Endodermal cell (in vitro differentiated cells): ENCODE measurements at regions not wholly inside any gene's neighbourhood (a gene's known extent, or its start where the extent isn't known, plus 50 kb on each side); places are given as distances from the start of the nearest gene placed in this dataset.

Source experiments
- DNase-seq: peaks from one replicate; pipeline ENCODE4 v3.0.0-alpha.2; 2017
- H3K27ac ChIP-seq: 2 replicates; pipeline ENCODE4 v1.5.1; 2013; ENCODE audit warnings: mild to moderate bottlenecking, low read depth, low read length, moderate library complexity
- H3K27me3 ChIP-seq: 2 replicates; pipeline ENCODE4 v1.6.1; 2013; ENCODE audit warnings: mild to moderate bottlenecking, low read length, moderate library complexity; ENCODE audit not compliant: insufficient read depth, control insufficient read depth, poor library complexity, severe bottlenecking
- H3K36me3 ChIP-seq: 2 replicates; pipeline ENCODE4 v1.7.0; 2013; ENCODE audit warnings: mild to moderate bottlenecking, low read length, moderate library complexity; ENCODE audit not compliant: control insufficient read depth, insufficient read depth
- H3K4me1 ChIP-seq: one replicate; pipeline ENCODE4 v1.7.0; 2013; ENCODE audit warnings: low read length; ENCODE audit not compliant: control insufficient read depth, insufficient read depth
- H3K4me3 ChIP-seq: 2 replicates; pipeline ENCODE4 v1.5.1; 2013; ENCODE audit warnings: mild to moderate bottlenecking, low read length, moderate library complexity
- H3K9ac ChIP-seq: 2 replicates; pipeline ENCODE4 v1.6.1; 2013; ENCODE audit warnings: mild to moderate bottlenecking, low read length, moderate library complexity; ENCODE audit not compliant: poor library complexity, severe bottlenecking; ENCODE audit errors: extremely low read depth
- H3K9me3 ChIP-seq: 2 replicates; pipeline ENCODE4 v1.6.1; 2013; ENCODE audit warnings: mild to moderate bottlenecking, low read length, moderate library complexity; ENCODE audit not compliant: control insufficient read depth
- H3K27ac Mint-ChIP-seq: 2 replicates; pipeline ENCODE4 v1.8.0; 2020; ENCODE audit warnings: mixed read lengths
- H3K27me3 Mint-ChIP-seq: 2 replicates; pipeline ENCODE4 v1.8.0; 2021; ENCODE audit warnings: mild to moderate bottlenecking, mixed read lengths; ENCODE audit not compliant: insufficient read depth
- H3K36me3 Mint-ChIP-seq: 2 replicates; pipeline ENCODE4 v1.8.0; 2020; ENCODE audit warnings: low read depth, mixed read lengths
- H3K4me1 Mint-ChIP-seq: 2 replicates; pipeline ENCODE4 v1.8.0; 2020; ENCODE audit warnings: mixed read lengths
- H3K4me3 Mint-ChIP-seq: 2 replicates; pipeline ENCODE4 v1.8.0; 2020; ENCODE audit warnings: mild to moderate bottlenecking, moderate library complexity, mixed read lengths
- H3K9me3 Mint-ChIP-seq: 2 replicates; pipeline ENCODE4 v1.8.0; 2020; ENCODE audit warnings: mild to moderate bottlenecking, mixed read lengths
- WGBS, 2 experiments: methylation state at CpG; one replicate each; pipeline versions ENCODE4 v1.1.5 to v1.1.7; 2013; ENCODE audit warnings: missing lambda C conversion rate in 2 of 2, mixed read lengths in 1 of 2; ENCODE audit not compliant: insufficient coverage in 1 of 2, insufficient read length in 1 of 2; 5-methylcytosine and 5-hydroxymethylcytosine counted together
- TF ChIP-seq, protein P1 (sequence below): fragments of 200-600 bp; sonication (generic); conservative IDR thresholded peaks from 2 replicates; pipeline ENCODE4 v1.5.0; 2021; ENCODE audit warnings: antibody characterized with exemption, mild to moderate bottlenecking

DNA sequence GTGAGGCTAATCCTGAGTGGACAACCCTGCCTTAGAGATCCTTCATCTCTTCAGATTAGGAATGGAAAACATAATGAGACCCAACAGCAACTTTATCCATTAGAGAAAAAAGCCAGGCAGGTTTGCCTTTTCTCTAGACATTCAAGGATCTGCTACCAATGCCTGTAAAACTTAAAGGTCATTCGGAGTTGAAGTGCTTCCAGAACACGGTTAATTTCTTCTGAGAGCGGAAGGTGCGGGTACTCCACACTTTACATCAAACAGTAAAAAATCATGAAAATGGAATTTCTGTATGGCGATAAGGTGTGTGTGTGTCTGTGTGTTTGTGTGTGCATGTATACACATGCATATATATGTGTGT, 65.2 kb upstream of the PRKACB start:
- Histone ChIP-seq H3K4me3 (peak overlapping the region; percentile 85), H3K27ac (no peak overlapping the region), H3K9ac (peak overlapping the region; percentile 44), H3K36me3 (no peaks in the 10 kb centered on the region), H3K9me3 (no peaks in the 10 kb centered on the region), H3K27me3 (no peaks in the 10 kb centered on the region), H3K4me1 (peaks cover 3% of the 10 kb centered on the region)
- Mint-ChIP-seq H3K36me3 (no peaks in the 10 kb centered on the region), H3K4me1 (peaks cover 9% of the 10 kb centered on the region), H3K4me3 (peak overlapping the region; percentile 90), H3K27me3 (no peaks in the 10 kb centered on the region), H3K27ac (peak overlapping the region; percentile 55), H3K9me3 (no peaks in the 10 kb centered on the region)
- TF ChIP-seq, protein P1, sequence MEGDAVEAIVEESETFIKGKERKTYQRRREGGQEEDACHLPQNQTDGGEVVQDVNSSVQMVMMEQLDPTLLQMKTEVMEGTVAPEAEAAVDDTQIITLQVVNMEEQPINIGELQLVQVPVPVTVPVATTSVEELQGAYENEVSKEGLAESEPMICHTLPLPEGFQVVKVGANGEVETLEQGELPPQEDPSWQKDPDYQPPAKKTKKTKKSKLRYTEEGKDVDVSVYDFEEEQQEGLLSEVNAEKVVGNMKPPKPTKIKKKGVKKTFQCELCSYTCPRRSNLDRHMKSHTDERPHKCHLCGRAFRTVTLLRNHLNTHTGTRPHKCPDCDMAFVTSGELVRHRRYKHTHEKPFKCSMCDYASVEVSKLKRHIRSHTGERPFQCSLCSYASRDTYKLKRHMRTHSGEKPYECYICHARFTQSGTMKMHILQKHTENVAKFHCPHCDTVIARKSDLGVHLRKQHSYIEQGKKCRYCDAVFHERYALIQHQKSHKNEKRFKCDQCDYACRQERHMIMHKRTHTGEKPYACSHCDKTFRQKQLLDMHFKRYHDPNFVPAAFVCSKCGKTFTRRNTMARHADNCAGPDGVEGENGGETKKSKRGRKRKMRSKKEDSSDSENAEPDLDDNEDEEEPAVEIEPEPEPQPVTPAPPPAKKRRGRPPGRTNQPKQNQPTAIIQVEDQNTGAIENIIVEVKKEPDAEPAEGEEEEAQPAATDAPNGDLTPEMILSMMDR = no peak
- DNase-seq = no peak
- WGBS, 2 experiments = 63% methylated on average over 4 of the region's 5 CpGs; no CpG with 5 or more reads in 1 of the 2 experiments

DNA sequence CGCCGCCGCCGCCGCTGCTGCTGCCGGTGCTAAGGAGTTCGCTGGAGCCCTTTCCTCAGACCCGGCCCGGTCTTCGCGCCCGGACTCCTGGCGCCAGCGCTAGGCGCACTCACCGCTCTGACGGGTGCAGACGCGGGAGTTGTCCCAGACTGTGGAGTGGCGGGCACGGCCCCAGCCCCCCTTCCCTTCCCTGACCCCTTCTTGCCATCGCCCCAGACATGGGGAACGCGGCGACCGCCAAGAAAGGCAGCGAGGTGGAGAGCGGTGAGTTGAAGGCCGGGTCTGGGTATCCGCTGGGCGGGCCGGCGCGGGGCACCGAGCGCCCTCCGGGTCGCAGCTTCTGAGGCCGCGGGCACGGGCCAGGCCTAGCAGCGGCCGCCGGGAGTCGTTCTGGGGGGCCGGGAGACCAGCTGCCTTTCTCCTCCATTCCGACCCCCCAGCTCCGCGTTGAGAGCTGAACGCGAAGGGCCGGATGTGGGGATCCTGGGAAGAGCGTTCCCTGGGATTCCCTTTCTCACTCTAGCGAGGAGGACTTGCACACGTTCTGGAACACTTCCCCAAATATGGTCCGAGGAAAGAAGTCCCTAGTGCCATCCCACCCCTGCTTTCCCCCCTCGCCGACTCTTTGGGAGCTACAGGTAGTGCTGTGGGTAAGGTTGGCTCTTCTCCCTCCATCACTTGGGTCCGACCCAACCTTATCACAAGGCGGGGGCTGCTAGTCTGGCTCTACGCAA, 65.8 kb upstream of the PRKACB start:
- H3K36me3 ChIP-seq = no peaks in the 10 kb centered on the region
- H3K4me1 ChIP-seq = peaks cover 3% of the 10 kb centered on the region
- Mint-ChIP-seq H3K27me3 (no peaks in the 10 kb centered on the region), H3K4me1 (peaks cover 9% of the 10 kb centered on the region), H3K27ac (peak overlapping the region; percentile 87), H3K4me3 (peak overlapping the region; percentile 90), H3K36me3 (no peaks in the 10 kb centered on the region), H3K9me3 (no peaks in the 10 kb centered on the region)
- H3K9ac ChIP-seq = peak overlapping the region; percentile 44
- TF ChIP-seq, protein P1 = no peak
- no peaks in the 10 kb centered on the region for H3K9me3 ChIP-seq
- 0 to 1% methylated on average over 19 to 60 of the region's 61 CpGs for WGBS, 2 experiments
- H3K27me3 ChIP-seq = no peaks in the 10 kb centered on the region
- peak; percentile 91 for DNase-seq
- peak overlapping the region; percentile 85 for H3K4me3 ChIP-seq
- peak overlapping the region; percentile 66 for H3K27ac ChIP-seq

DNA sequence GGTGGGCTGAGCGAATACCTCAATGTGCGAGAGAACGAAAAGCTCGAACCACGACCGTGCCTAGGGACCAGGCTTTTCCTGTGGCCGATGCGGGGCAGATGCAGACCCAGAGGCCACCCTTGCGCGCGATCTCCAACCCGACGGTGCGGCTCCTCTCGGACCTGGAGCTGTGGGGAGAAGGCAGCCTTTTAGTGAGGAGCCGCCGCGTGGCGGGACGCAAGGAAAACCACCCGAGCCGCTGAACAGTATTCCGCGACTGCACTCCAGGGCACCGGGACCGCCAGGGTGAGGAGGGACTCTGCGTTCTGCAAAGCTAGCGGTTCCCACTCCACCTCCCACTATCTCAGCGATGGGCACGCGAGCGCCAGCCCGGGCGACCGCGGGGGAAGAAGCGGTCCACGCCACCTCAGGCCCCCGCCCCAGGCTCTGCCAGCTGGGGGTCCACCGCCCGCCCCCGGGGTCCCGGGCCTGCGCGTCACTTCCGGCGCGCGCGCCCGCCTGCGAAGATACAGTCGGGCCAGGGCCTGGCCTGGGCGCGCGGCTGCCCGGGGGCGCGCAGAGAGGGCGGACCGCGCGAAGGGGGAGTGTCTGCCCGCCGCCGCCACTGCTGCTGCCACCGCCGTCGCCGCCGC, 66.5 kb upstream of the PRKACB start:
- no peaks in the 10 kb centered on the region for H3K9me3 ChIP-seq
- DNase-seq = no peak
- peak overlapping the region; percentile 88 for H3K4me3 ChIP-seq
- Mint-ChIP-seq H3K9me3 (no peaks in the 10 kb centered on the region), H3K4me3 (peak overlapping the region; percentile 90), H3K27me3 (no peaks in the 10 kb centered on the region), H3K36me3 (no peaks in the 10 kb centered on the region), H3K4me1 (peaks cover 7% of the 10 kb centered on the region), H3K27ac (peak overlapping the region; percentile 94)
- peak overlapping the region; percentile 82 for H3K9ac ChIP-seq
- 0 to 2% methylated on average over 9 to 71 of the region's 71 CpGs for WGBS, 2 experiments
- peaks cover 3% of the 10 kb centered on the region for H3K4me1 ChIP-seq
- TF ChIP-seq, protein P1 = no peak
- no peaks in the 10 kb centered on the region for H3K36me3 ChIP-seq
- peak overlapping the region; percentile 73 for H3K27ac ChIP-seq
- no peaks in the 10 kb centered on the region for H3K27me3 ChIP-seq
